BJ (cell line): ENCODE measurements at regions not wholly inside any gene's neighbourhood (a gene's known extent, or its start where the extent isn't known, plus 50 kb on each side); places are given as distances from the start of the nearest gene placed in this dataset.

Source experiments
- CTCF ChIA-PET: fragments of 350-600 bp; formaldehyde crosslinking; extraction: SDS; loops from one replicate; lab custom pipeline; 2021; ENCODE audit warnings: antibody characterized with exemption, inconsistent platforms; lab: Yijun Ruan, JAX
- POLR2A ChIA-PET: fragments of 300-600 bp; sonication (Branson Sonifier 250); formaldehyde crosslinking; extraction: SDS; loops from one replicate; lab custom pipeline; 2021; ENCODE audit warnings: antibody characterized with exemption; lab: Charles Lee
- DNase-seq: peaks from one replicate; pipeline ENCODE4 v3.0.0-alpha.2; 2011; ENCODE audit warnings: low read depth
- H3K27me3 ChIP-seq: 2 replicates; pipeline ENCODE4 v1.6.0; 2011; ENCODE audit warnings: low read length; ENCODE audit not compliant: control insufficient read depth, insufficient read depth
- H3K36me3 ChIP-seq: 2 replicates; pipeline ENCODE4 v1.5.1; 2011; ENCODE audit warnings: low read length; ENCODE audit not compliant: control insufficient read depth, insufficient read depth
- H3K4me3 ChIP-seq: 2 replicates; pipeline ENCODE4 v1.5.1; 2011; ENCODE audit warnings: low read depth, mild to moderate bottlenecking, control low read depth, low read length
- CTCF ChIP-seq: IDR thresholded peaks from 2 replicates; pipeline ENCODE4 v1.5.1; 2011; ENCODE audit warnings: low read depth, mild to moderate bottlenecking, control low read depth, inconsistent platforms, low read length, moderate library complexity; ENCODE audit not compliant: insufficient read depth

GRCh38 chr4:63122955-63123354, 1286.3 kb downstream of the TECRL start:
- CTCF ChIA-PET, result no interaction called here
- TF ChIP-seq CTCF, result no peak
- no peaks in the 10 kb centered on the region for H3K27me3 ChIP-seq
- H3K36me3 ChIP-seq, result no peaks in the 10 kb centered on the region
- no peak for DNase-seq
- H3K4me3 ChIP-seq, result no peak overlapping the region
- POLR2A ChIA-PET, result no interaction called here

- no peak for DNase-seq
- TF ChIP-seq CTCF, result no peak
- Histone ChIP-seq H3K27me3 (no peaks in the 10 kb centered on the region), H3K4me3 (no peak overlapping the region), H3K36me3 (no peaks in the 10 kb centered on the region)
- POLR2A ChIA-PET, result no interaction called here
- CTCF ChIA-PET, result interaction anchor here (0.9 kb wide), 1 partner anchor 12 kb away, joined by 3 read pairs; no protein-coding TSS in a partner anchor
These were observed 1302.7 kb downstream of the TECRL start for GRCh38 chr4:63106600-63106999.

- POLR2A ChIA-PET, result no interaction called here
- DNase-seq, result no peak
- Histone ChIP-seq H3K4me3 (no peak overlapping the region), H3K36me3 (no peaks in the 10 kb centered on the region), H3K27me3 (no peaks in the 10 kb centered on the region)
- CTCF ChIA-PET, result no interaction called here
- no peak for TF ChIP-seq CTCF
These were observed 1303.4 kb downstream of the TECRL start for GRCh38 chr4:63105839-63106238.

- no peaks in the 10 kb centered on the region for H3K27me3 ChIP-seq
- no peak for DNase-seq
- CTCF ChIA-PET, result no interaction called here
- POLR2A ChIA-PET, result no interaction called here
- H3K4me3 ChIP-seq, result no peak overlapping the region
- H3K36me3 ChIP-seq, result no peaks in the 10 kb centered on the region
- TF ChIP-seq CTCF, result no peak
These were observed 1318.6 kb downstream of the TECRL start for GRCh38 chr4:63090641-63091040.

- POLR2A ChIA-PET, result no interaction called here
- TF ChIP-seq CTCF, result no peak
- CTCF ChIA-PET, result interaction anchor here (0.6 to 0.7 kb wide), 2 partner anchors 36 to 1923 kb away, joined by 3 read pairs; no protein-coding TSS in a partner anchor
- Histone ChIP-seq H3K36me3 (no peaks in the 10 kb centered on the region), H3K4me3 (no peak overlapping the region), H3K27me3 (no peaks in the 10 kb centered on the region)
- no peak for DNase-seq
These were observed 1324.2 kb downstream of the TECRL start for GRCh38 chr4:63085091-63085490.
